OCI-LY7 (cell line): ENCODE measurements at regions not wholly inside any gene's neighbourhood (a gene's known extent, or its start where the extent isn't known, plus 50 kb on each side); places are given as distances from the start of the nearest gene placed in this dataset.

Experiments used
- EZH2phosphoT487 ChIP-seq: fragments of 200-600 bp; sonication (generic); IDR thresholded peaks from 2 replicates; pipeline ENCODE4 v1.6.1; 2018; ENCODE audit warnings: low read depth, borderline replicate concordance, mild to moderate bottlenecking, mixed run types, antibody characterized with exemption, low read length, moderate library complexity, mixed read lengths
- TF ChIP-seq, protein P1 (sequence below): fragments of 200-600 bp; sonication (generic); conservative IDR thresholded peaks from 2 replicates; pipeline ENCODE4 v1.5.1; 2014; ENCODE audit warnings: mild to moderate bottlenecking, antibody characterized with exemption, low read length, moderate library complexity, mixed read lengths

- TF ChIP-seq, protein P1, sequence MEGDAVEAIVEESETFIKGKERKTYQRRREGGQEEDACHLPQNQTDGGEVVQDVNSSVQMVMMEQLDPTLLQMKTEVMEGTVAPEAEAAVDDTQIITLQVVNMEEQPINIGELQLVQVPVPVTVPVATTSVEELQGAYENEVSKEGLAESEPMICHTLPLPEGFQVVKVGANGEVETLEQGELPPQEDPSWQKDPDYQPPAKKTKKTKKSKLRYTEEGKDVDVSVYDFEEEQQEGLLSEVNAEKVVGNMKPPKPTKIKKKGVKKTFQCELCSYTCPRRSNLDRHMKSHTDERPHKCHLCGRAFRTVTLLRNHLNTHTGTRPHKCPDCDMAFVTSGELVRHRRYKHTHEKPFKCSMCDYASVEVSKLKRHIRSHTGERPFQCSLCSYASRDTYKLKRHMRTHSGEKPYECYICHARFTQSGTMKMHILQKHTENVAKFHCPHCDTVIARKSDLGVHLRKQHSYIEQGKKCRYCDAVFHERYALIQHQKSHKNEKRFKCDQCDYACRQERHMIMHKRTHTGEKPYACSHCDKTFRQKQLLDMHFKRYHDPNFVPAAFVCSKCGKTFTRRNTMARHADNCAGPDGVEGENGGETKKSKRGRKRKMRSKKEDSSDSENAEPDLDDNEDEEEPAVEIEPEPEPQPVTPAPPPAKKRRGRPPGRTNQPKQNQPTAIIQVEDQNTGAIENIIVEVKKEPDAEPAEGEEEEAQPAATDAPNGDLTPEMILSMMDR = no peak
- TF ChIP-seq EZH2phosphoT487 = no peak
Measured at GRCh38 chr1:14020006-14020405, 320.0 kb downstream of the PRDM2 start.
